Epithelial cell of proximal tubule (primary cell): ENCODE measurements at regions not wholly inside any gene's neighbourhood (a gene's known extent, or its start where the extent isn't known, plus 50 kb on each side); places are given as distances from the start of the nearest gene placed in this dataset.
"Not testable (repeated sequence)": the region's sequence is repeated elsewhere in the genome, so short reads cannot be mapped to it uniquely, and the experiment has no call there.

Experiments used
- DNase-seq: peaks from one replicate; pipeline ENCODE4 v3.0.0-alpha.2; 2011; ENCODE audit warnings: low read depth
- H3K4me3 ChIP-seq: 2 replicates; pipeline ENCODE4 v1.5.1; 2011; ENCODE audit warnings: low read depth, mild to moderate bottlenecking, low read length
- CTCF ChIP-seq: conservative IDR thresholded peaks from 2 replicates; pipeline ENCODE4 v1.5.1; 2012; ENCODE audit warnings: low read depth, mild to moderate bottlenecking, low read length

DNA sequence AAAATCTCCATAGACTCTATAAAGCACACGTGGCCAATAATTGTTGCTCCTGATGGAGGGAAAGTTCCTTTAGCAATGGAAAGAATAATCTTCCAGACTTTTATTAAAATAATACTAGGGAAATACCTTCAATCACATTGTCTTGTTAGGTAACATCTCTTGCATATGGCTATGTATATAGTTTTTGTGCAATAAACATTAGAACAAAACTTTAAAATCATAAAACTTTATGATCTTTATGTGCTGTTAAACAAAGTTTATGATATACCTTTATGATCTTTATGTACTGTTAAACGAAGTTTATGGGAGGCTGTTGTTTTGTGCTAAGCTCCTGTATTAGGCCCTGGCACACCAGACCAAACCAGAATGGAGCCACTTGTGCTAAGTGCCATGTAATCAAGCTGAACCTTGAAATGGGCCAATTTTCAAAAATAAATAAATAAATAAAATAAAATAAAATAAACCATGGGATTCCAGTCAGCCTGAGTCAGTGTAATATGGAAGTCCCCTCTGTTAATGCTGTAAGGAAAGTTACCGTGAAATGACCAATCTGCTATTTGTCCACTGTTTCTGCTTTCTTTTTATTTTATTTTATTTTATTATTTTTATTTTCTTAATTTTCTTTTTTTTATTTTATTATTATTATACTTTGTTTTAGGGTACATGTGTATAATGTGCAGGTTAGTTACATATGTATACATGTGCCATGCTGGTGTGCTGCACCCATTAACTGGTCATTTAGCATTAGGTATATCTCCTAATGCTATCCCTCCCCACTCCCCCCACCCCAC lies 431.3 kb downstream of the SPATA31D1 start:
- no peak for DNase-seq
- no peak for TF ChIP-seq CTCF

GRCh38 chr9:82421498-82421897 lies 432.9 kb downstream of the SPATA31D1 start:
- no peak overlapping the region for H3K4me3 ChIP-seq
- DNase-seq, result no peak
- TF ChIP-seq CTCF, result no peak

More for the DNA sequence above, 431.3 kb downstream of the SPATA31D1 start:
- H3K4me3 ChIP-seq, result no peak overlapping the region

GRCh38 chr9:82423700-82424099 lies 435.1 kb downstream of the SPATA31D1 start:
- no peak for DNase-seq
- TF ChIP-seq CTCF, result no peak
- H3K4me3 ChIP-seq, result no peak overlapping the region

DNA sequence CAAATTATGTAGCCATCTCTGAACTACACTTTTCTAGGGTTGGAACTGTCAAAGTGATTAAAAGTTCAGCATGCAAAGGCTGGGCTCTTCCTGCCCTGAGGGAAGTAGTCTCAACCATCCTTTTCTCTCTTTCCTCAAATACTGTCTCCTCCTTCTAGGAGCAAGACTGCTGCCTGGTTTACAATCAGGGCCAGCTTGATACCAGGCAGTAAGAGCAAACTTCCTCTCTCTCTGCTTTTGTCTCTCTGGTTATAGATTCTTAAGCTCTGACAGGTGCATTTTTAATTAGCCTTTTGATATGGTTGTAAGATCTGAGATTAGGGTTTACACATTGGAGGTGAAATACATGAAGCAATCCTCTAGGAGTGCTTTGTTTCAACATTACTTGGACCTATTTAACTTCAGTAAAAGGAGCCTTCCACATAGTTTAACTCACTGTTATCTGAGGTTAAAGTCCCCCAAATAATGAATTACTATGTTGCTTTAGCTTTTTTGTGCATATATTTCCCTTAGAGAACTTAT lies 436.1 kb downstream of the SPATA31D1 start:
- H3K4me3 ChIP-seq, result no peak overlapping the region
- no peak for TF ChIP-seq CTCF
- DNase-seq, result no peak

DNA sequence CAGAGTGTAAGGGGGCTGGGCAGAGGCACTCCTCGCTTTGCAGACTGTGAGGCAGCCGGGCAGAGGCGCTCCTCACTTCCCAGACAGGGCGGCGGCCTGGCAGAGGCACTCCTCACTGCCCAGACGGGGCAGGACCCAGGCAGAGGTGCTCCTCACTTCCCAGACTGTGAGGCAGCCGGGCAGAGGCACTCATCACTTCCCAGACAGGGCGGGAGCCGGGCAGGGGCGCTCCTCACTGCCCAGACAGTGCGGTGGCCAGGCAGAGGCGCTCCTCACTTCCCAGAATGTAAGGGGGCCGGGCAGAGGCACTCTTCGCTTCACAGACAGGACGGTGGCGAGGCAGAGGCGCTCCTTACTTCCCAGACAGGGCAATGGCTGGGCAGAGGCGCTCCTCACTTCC lies 442.5 kb downstream of the SPATA31D1 start:
- DNase-seq, result no peak
- no peak for TF ChIP-seq CTCF
- H3K4me3 ChIP-seq, result no peak overlapping the region

DNA sequence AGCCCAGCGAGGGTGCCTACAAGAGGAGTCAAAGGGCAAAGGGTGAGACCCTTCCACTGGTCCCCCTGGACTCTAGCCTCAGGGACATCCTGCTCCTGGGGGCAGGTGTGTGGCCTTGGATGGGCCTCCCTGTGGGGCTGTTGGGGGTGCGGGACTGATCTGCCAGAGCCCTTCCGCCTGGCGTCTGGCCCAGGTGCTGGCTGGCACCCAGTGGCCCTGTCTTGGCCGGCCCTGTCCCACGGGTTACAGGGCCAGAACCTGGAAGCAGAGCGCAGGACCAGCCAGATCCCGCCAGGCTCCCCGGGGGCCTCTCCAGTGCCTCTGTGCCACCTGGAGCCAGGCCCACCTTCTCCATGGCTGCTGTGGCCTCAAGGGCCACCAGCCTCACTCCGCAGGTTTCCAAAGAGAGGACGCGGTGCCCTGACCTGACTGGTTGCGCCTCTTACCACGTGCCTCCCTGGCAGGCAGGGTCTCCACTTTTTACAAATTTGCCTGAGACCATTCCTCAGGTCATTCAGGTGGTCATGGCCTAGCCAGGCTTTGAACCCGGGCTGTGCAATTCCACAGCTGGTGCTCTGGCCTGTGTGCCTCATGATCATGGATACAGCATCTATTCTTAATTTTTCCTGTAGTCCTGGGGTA lies 444.8 kb downstream of the SPATA31D1 start:
- not testable (repeated sequence) for H3K4me3 ChIP-seq, DNase-seq

DNA sequence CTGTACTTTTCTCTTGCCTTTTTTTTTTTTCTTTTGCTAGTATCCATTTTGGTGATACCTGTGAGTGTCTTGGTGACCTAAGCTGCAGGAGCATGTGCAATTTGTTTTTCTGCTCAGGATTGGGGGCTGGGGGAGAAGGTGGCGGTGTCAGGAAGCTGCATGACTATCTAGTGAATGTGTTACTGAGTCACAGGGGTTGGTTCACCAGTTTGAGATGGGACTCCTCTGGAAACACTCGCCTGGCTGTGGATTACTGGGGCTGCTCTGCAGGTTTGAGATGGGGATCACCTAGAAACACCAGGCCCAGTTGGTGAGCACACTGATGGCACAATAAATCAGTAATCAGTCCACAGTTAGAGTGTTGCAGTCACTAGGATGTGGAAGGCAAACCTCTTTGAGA lies 447.9 kb downstream of the SPATA31D1 start:
- H3K4me3 ChIP-seq, result no peak overlapping the region
- peak; percentile 15 for DNase-seq
- no peak for TF ChIP-seq CTCF

GRCh38 chr9:82437183-82437582 lies 448.6 kb downstream of the SPATA31D1 start:
- H3K4me3 ChIP-seq, DNase-seq: not testable (repeated sequence)
